ENCODE measurements at regions not wholly inside any gene's neighbourhood (a gene's known extent, or its start where the extent isn't known, plus 50 kb on each side); places are given as distances from the start of the nearest gene placed in this dataset.
A peak's percentile ranks its signal among the peaks of the same experiment; 100 is the strongest.

GRCh38 chr12:123073292-123073691, 77.6 kb downstream of the PITPNM2 start:
- Histone ChIP-seq H3K36me3 (no peaks in the 10 kb centered on the region), H3K4me1 (peaks cover 54 to 57% of the 10 kb centered on the region in 2 donors), H3K27me3 (no peaks in the 10 kb centered on the region), H3K9me3 (no peaks in the 10 kb centered on the region), H3K27ac (no peak overlapping the region), H3K4me3 (no peak overlapping the region)
- DNase-seq (no peak), ATAC-seq (no peak)
- intact Hi-C loops (cut with DNase I; ENCODE audit: low total_unique reads) (no loop called here), in situ Hi-C loops (cut with MboI; ENCODE audit: low sequenced_read_pairs in 4 of 4) (no loop called here)
- TF ChIP-seq CTCF (IDR thresholded peaks at IDR 0.05 in 4 of 5, conservative IDR thresholded peaks at IDR 0.05 in 1 of 5): no peak
- no peak for TF ChIP-seq POLR2A (IDR thresholded peaks at IDR 0.05)

- Histone ChIP-seq H3K27ac (peak overlapping the region in 3 of 4 donors; percentile 41 to 71 (median 66)), H3K27me3 (no peaks in the 10 kb centered on the region), H3K9me3 (no peaks in the 10 kb centered on the region), H3K4me3 (peak overlapping the region in 1 of 4 donors; percentile 2), H3K36me3 (no peaks in the 10 kb centered on the region), H3K4me1 (peaks cover 54 to 57% of the 10 kb centered on the region in 2 donors)
- DNase-seq (no peak), ATAC-seq (no peak)
- in situ Hi-C loops (cut with MboI; ENCODE audit: low sequenced_read_pairs in 4 of 4): no loop called here
- intact Hi-C loops (cut with DNase I; ENCODE audit: low total_unique reads): loop anchor here (1.0 kb wide), 1 partner anchor 25 kb away; no protein-coding TSS in a partner anchor
- TF ChIP-seq POLR2A (IDR thresholded peaks at IDR 0.05) (peak in 1 of 2 donors; percentile 5), CTCF (IDR thresholded peaks at IDR 0.05 in 4 of 5, conservative IDR thresholded peaks at IDR 0.05 in 1 of 5) (no peak)
These were observed 79.0 kb downstream of the PITPNM2 start for GRCh38 chr12:123071857-123072256.

- peak overlapping the region in 3 of 4 donors; percentile 41 to 71 (median 66) for H3K27ac ChIP-seq
- TF ChIP-seq CTCF (IDR thresholded peaks at IDR 0.05 in 4 of 5, conservative IDR thresholded peaks at IDR 0.05 in 1 of 5) (peak in 1 of 5 experiments; percentile 14), POLR2A (IDR thresholded peaks at IDR 0.05) (peak; percentile 63 to 67)
- intact Hi-C loops (cut with DNase I; ENCODE audit: low total_unique reads): loop anchor here (1.0 kb wide), 1 partner anchor 26 kb away; no protein-coding TSS in a partner anchor
- peak; percentile 86 to 90 for ATAC-seq
- no peaks in the 10 kb centered on the region for H3K36me3 ChIP-seq
- no peaks in the 10 kb centered on the region for H3K9me3 ChIP-seq
- H3K27me3 ChIP-seq: no peaks in the 10 kb centered on the region
- H3K4me3 ChIP-seq: peak overlapping the region in 1 of 4 donors; percentile 2
- in situ Hi-C loops (cut with MboI; ENCODE audit: low sequenced_read_pairs in 4 of 4): no loop called here
- H3K4me1 ChIP-seq: peaks cover 54 to 56% of the 10 kb centered on the region in 2 donors
- peak; percentile 80 to 90 for DNase-seq
These were observed 79.6 kb downstream of the PITPNM2 start for GRCh38 chr12:123071099-123071800.

GRCh38 chr12:123070267-123071081, 80.4 kb downstream of the PITPNM2 start:
- Histone ChIP-seq H3K4me1 (peaks cover 54 to 56% of the 10 kb centered on the region in 2 donors), H3K27me3 (no peaks in the 10 kb centered on the region), H3K4me3 (no peak overlapping the region), H3K27ac (peak overlapping the region in 3 of 4 donors; percentile 14 to 71 (median 66)), H3K9me3 (no peaks in the 10 kb centered on the region), H3K36me3 (no peaks in the 10 kb centered on the region)
- intact Hi-C loops (cut with DNase I; ENCODE audit: low total_unique reads) (loop anchor here (1.0 kb wide), 1 partner anchor 27 kb away; no protein-coding TSS in a partner anchor), in situ Hi-C loops (cut with MboI; ENCODE audit: low sequenced_read_pairs in 4 of 4) (no loop called here)
- no peak for ATAC-seq
- TF ChIP-seq POLR2A (IDR thresholded peaks at IDR 0.05) (no peak), CTCF (IDR thresholded peaks at IDR 0.05 in 4 of 5, conservative IDR thresholded peaks at IDR 0.05 in 1 of 5) (no peak)
- no peak for DNase-seq
